ENCODE measurements at regions not wholly inside any gene's neighbourhood (a gene's known extent, or its start where the extent isn't known, plus 50 kb on each side); places are given as distances from the start of the nearest gene placed in this dataset.

GRCh38 chr18:71025505-71026225 is 736.8 kb downstream of the SOCS6 start:
- no peaks in the 10 kb centered on the region for H4K20me1 ChIP-seq (ENCODE audit: insufficient read depth)
- no peak overlapping the region for H3K4me2 ChIP-seq (ENCODE audit: low read length)
- H3K4me3 ChIP-seq (replicated peaks in 1 of 2; ENCODE audit: low read depth in 1 of 2, low read length in 2 of 2), result no peak overlapping the region
- no peaks in the 10 kb centered on the region for H3K27me3 ChIP-seq (ENCODE audit: insufficient read depth, low read length)
- peaks cover 7 to 18% of the 10 kb centered on the region in 2 experiments; a peak in 2 of 4 replicates for H3K9me3 ChIP-seq (ENCODE audit: control insufficient read depth in 1 of 2, insufficient read depth in 1 of 2, low read depth in 1 of 2, low read length in 2 of 2)
- POLR2A ChIA-PET, result no interaction called here
- TF ChIP-seq TCF7L2 (IDR thresholded peaks at IDR 0.05; ENCODE audit: borderline replicate concordance, extremely low read depth, insufficient read depth, insufficient read length) (no peak), ELF1 (IDR thresholded peaks at IDR 0.05; ENCODE audit: borderline replicate concordance, low read depth) (no peak), RAD21 (IDR thresholded peaks at IDR 0.05; ENCODE audit: low read depth) (no peak), EZH2 (IDR thresholded peaks at IDR 0.05) (no peak), FOSL1 (IDR thresholded peaks at IDR 0.05; ENCODE audit: low read depth) (no peak), CEBPB (IDR thresholded peaks at IDR 0.05; ENCODE audit: low read depth) (no peak), SIN3A (IDR thresholded peaks at IDR 0.05; ENCODE audit: low read depth) (no peak), MAX (IDR thresholded peaks at IDR 0.05) (no peak), ZFX (IDR thresholded peaks at IDR 0.05) (no peak), POLR2AphosphoS5 (IDR thresholded peaks at IDR 0.05; ENCODE audit: low read depth, low read length) (no peak), ZNF274 (IDR thresholded peaks at IDR 0.05; ENCODE audit: low read depth, low read length) (no peak), JUND (IDR thresholded peaks at IDR 0.05) (no peak)
- TF ChIP-seq, protein P1, sequence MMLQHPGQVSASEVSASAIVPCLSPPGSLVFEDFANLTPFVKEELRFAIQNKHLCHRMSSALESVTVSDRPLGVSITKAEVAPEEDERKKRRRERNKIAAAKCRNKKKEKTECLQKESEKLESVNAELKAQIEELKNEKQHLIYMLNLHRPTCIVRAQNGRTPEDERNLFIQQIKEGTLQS (IDR thresholded peaks at IDR 0.05), result no peak
- TF ChIP-seq, protein P2, sequence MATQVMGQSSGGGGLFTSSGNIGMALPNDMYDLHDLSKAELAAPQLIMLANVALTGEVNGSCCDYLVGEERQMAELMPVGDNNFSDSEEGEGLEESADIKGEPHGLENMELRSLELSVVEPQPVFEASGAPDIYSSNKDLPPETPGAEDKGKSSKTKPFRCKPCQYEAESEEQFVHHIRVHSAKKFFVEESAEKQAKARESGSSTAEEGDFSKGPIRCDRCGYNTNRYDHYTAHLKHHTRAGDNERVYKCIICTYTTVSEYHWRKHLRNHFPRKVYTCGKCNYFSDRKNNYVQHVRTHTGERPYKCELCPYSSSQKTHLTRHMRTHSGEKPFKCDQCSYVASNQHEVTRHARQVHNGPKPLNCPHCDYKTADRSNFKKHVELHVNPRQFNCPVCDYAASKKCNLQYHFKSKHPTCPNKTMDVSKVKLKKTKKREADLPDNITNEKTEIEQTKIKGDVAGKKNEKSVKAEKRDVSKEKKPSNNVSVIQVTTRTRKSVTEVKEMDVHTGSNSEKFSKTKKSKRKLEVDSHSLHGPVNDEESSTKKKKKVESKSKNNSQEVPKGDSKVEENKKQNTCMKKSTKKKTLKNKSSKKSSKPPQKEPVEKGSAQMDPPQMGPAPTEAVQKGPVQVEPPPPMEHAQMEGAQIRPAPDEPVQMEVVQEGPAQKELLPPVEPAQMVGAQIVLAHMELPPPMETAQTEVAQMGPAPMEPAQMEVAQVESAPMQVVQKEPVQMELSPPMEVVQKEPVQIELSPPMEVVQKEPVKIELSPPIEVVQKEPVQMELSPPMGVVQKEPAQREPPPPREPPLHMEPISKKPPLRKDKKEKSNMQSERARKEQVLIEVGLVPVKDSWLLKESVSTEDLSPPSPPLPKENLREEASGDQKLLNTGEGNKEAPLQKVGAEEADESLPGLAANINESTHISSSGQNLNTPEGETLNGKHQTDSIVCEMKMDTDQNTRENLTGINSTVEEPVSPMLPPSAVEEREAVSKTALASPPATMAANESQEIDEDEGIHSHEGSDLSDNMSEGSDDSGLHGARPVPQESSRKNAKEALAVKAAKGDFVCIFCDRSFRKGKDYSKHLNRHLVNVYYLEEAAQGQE (IDR thresholded peaks at IDR 0.05; ENCODE audit: low read depth), result no peak
- TF ChIP-seq, protein P3, sequence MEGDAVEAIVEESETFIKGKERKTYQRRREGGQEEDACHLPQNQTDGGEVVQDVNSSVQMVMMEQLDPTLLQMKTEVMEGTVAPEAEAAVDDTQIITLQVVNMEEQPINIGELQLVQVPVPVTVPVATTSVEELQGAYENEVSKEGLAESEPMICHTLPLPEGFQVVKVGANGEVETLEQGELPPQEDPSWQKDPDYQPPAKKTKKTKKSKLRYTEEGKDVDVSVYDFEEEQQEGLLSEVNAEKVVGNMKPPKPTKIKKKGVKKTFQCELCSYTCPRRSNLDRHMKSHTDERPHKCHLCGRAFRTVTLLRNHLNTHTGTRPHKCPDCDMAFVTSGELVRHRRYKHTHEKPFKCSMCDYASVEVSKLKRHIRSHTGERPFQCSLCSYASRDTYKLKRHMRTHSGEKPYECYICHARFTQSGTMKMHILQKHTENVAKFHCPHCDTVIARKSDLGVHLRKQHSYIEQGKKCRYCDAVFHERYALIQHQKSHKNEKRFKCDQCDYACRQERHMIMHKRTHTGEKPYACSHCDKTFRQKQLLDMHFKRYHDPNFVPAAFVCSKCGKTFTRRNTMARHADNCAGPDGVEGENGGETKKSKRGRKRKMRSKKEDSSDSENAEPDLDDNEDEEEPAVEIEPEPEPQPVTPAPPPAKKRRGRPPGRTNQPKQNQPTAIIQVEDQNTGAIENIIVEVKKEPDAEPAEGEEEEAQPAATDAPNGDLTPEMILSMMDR (IDR thresholded peaks at IDR 0.05 in 2 of 3, conservative IDR thresholded peaks at IDR 0.05 in 1 of 3; ENCODE audit: borderline replicate concordance in 1 of 3, insufficient read depth in 1 of 3, low read depth in 2 of 3, low read length in 2 of 3), result no peak
- H3K27ac ChIP-seq (ENCODE audit: low read depth, low read length), result no peak overlapping the region
- intact Hi-C loops (cut with micrococcal nuclease), result no loop called here
- no TSS peak for BruUV-seq (replicated peaks)
- no peaks in the 10 kb centered on the region for H3K4me1 ChIP-seq (ENCODE audit: control insufficient read depth in 1 of 2, insufficient read depth in 2 of 2, low read length in 2 of 2)
- H3K9me2 ChIP-seq (ENCODE audit: insufficient read depth), result no peaks in the 10 kb centered on the region
- H2AFZ ChIP-seq (ENCODE audit: low read depth, low read length, poor library complexity, severe bottlenecking), result no peak overlapping the region
- no peak overlapping the region for H3K9ac ChIP-seq (ENCODE audit: low read length)
- DNase-seq (ENCODE audit: low read depth, low spot score) (no peak), ATAC-seq (no peak)
- H3K36me3 ChIP-seq (ENCODE audit: control insufficient read depth in 1 of 2, insufficient read depth in 2 of 2, low read length in 2 of 2), result no peaks in the 10 kb centered on the region
- RAD21 ChIA-PET (ENCODE audit: low non-redundant PET in 1 of 2, low total read pairs in 2 of 2, uncharacterized antibody in 2 of 2, unreplicated experiment in 2 of 2), result no interaction called here
- H3K79me2 ChIP-seq (ENCODE audit: insufficient read depth, low read length), result no peaks in the 10 kb centered on the region
- CTCF ChIA-PET, result no interaction called here

Data from HCT116 (cell line).